ENCODE measurements at regions not wholly inside any gene's neighbourhood (a gene's known extent, or its start where the extent isn't known, plus 50 kb on each side); places are given as distances from the start of the nearest gene placed in this dataset.

DNA sequence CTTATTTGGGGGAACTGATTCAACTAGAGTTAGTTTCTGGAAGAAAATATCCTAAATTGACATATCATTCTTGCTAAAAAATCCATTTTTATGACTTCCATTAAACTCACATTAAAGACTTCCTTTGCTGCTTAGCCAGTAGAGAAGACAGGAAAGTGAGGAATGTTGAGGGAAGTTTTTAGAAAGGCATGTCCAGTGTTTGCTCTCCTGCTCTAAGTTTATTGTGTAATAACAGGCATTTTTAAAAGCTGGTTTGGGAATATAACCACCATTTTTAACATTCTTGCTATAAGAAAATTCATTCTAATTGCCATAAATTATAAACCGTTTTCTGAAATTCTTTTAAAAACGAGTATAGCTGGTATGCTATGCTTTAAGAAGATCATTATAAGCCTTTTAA, 428.0 kb downstream of the RAP2B start:
- ATAC-seq, result no peak
- no peak overlapping the region for H3K27ac ChIP-seq
- no peaks in the 10 kb centered on the region for H3K36me3 ChIP-seq
- intact Hi-C loops (cut with DNase I), result loop anchor here in 8 of 10 donors (5.0 to 10.0 kb wide), 4 partner anchors 295 to 548 kb away; partner anchors contain the start of gene RAP2B (in 1 of the 8)
- H3K27me3 ChIP-seq, result no peaks in the 10 kb centered on the region
- DNase-seq, result no peak
- peaks cover 0 to under 1% (median 0%) of the 10 kb centered on the region in 12 donors for H3K4me1 ChIP-seq
- TF ChIP-seq POLR2A (IDR thresholded peaks at IDR 0.05), result no peak
- TF ChIP-seq, protein P1, sequence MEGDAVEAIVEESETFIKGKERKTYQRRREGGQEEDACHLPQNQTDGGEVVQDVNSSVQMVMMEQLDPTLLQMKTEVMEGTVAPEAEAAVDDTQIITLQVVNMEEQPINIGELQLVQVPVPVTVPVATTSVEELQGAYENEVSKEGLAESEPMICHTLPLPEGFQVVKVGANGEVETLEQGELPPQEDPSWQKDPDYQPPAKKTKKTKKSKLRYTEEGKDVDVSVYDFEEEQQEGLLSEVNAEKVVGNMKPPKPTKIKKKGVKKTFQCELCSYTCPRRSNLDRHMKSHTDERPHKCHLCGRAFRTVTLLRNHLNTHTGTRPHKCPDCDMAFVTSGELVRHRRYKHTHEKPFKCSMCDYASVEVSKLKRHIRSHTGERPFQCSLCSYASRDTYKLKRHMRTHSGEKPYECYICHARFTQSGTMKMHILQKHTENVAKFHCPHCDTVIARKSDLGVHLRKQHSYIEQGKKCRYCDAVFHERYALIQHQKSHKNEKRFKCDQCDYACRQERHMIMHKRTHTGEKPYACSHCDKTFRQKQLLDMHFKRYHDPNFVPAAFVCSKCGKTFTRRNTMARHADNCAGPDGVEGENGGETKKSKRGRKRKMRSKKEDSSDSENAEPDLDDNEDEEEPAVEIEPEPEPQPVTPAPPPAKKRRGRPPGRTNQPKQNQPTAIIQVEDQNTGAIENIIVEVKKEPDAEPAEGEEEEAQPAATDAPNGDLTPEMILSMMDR (IDR thresholded peaks at IDR 0.05), result no peak
- H3K9me3 ChIP-seq, result no peaks in the 10 kb centered on the region
- no peak overlapping the region for H3K4me3 ChIP-seq
- 87 to 90% (median 89%) methylated on average over 2 of the region's 2 CpGs for WGBS, 4 donors

DNA sequence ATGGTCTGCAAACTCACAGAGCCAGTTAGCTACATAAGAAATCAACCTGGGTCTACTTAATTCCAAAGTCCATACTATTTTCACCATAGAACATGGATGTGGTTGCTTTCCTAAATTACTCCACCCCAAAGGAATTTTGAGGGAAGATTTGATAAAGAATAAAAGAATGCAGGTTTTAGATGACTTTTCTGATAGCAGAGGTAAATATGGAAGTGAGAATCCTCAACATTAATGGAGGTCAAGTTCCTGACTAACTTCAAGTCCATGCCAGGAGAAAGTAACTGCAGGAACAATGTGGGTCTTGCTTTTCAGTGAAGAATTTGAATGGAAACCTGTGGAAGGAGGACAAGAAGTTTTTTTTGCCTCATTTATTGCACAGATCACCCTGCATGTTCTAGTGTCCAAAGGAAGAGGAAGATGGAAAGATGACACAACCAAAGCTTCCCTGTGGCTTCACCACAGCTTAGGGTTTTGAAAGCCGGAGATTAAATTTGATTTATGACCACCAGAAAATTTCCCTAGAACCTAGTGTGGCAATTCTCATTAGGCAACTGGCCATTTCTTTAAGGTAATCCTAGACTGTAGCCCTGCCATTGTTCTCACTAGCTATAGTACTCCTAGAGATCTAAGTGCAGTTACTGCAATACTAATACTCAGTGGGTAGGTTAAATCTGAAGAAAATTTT, 429.7 kb downstream of the RAP2B start:
- Histone ChIP-seq H3K27me3 (no peaks in the 10 kb centered on the region), H3K4me3 (no peak overlapping the region), H3K9me3 (no peaks in the 10 kb centered on the region), H3K36me3 (no peaks in the 10 kb centered on the region), H3K4me1 (peaks cover 0 to 3% (median 0%) of the 10 kb centered on the region in 12 donors), H3K27ac (no peak overlapping the region)
- no peak for TF ChIP-seq POLR2A (IDR thresholded peaks at IDR 0.05)
- TF ChIP-seq, protein P1 (IDR thresholded peaks at IDR 0.05), result no peak
- DNase-seq, result no peak
- ATAC-seq, result no peak
- intact Hi-C loops (cut with DNase I), result loop anchor here in 8 of 10 donors (5.0 to 10.0 kb wide), 4 partner anchors 297 to 549 kb away; partner anchors contain the start of gene RAP2B (in 1 of the 8)
- WGBS, 4 donors, result 90 to 96% (median 91%) methylated on average over 1 of the region's 1 CpG

DNA sequence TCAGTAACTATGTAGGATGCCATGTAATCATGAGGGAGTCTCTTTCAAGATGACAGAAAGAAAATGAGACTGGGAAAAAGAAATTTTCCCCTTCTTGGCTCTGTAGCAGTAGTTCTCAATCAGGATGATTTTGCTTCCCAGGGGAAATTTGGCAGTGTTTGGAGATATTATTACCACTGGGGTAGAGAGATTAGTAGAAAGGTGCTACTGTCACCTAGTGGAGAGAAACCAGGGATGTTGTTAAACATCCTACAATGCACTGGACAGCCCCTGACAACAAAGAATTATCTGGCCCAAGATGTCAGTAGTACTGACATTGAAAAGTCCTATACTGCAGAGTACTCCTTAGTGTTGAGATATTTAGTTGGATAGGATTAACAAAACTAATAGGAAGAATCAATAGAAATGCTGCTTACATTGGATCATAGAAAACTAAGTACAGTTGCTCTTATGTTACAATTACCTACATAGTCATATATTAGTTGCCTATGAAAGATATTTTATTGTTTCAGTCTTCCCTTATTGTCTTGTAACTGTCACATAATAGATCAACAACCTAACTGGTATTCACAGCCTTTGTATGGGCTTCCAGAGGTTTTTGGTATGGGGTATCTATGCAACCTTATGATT, 433.3 kb downstream of the RAP2B start:
- intact Hi-C loops (cut with DNase I), result loop anchor here in 8 of 10 donors (5.0 to 10.0 kb wide), 6 partner anchors 300 to 568 kb away; partner anchors contain the start of gene RAP2B (in 1 of the 8)
- no peaks in the 10 kb centered on the region for H3K36me3 ChIP-seq
- H3K9me3 ChIP-seq, result no peaks in the 10 kb centered on the region
- TF ChIP-seq POLR2A (IDR thresholded peaks at IDR 0.05), result no peak
- TF ChIP-seq, protein P1 (IDR thresholded peaks at IDR 0.05), result peak; percentile 34 to 67 (median 56)
- peak in 3 of 4 donors; percentile 53 to 77 (median 65) for ATAC-seq
- H3K4me1 ChIP-seq, result peaks cover 0 to 11% (median 0%) of the 10 kb centered on the region in 12 donors
- H3K4me3 ChIP-seq, result no peak overlapping the region
- DNase-seq, result no peak
- H3K27ac ChIP-seq, result no peak overlapping the region
- no peaks in the 10 kb centered on the region for H3K27me3 ChIP-seq

DNA sequence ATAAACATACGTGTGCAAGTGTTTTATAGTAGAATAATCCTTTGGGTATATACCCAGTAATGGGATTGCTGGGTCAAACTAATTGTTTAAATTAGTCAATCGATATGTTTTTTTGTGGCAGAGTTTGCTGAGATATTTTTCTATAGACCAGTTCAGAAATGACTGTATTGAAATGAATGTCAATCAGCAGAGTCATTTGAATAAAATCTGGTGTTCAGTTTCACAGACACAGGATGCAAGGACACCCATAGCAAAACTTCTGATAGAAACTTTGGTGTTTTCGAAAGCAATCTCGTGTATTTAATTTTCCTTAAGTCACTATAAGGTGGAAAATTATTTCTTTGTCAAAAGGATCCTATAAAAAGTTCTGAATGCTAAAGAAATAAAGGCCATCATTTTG, 434.4 kb downstream of the RAP2B start:
- Histone ChIP-seq H3K4me1 (peaks cover 0 to 22% (median under 1%) of the 10 kb centered on the region in 12 donors), H3K36me3 (no peaks in the 10 kb centered on the region), H3K9me3 (no peaks in the 10 kb centered on the region), H3K4me3 (no peak overlapping the region), H3K27me3 (no peaks in the 10 kb centered on the region), H3K27ac (no peak overlapping the region)
- no peak for TF ChIP-seq POLR2A (IDR thresholded peaks at IDR 0.05)
- TF ChIP-seq, protein P1 (IDR thresholded peaks at IDR 0.05), result no peak
- 93 to 96% (median 95%) methylated on average over 4 of the region's 4 CpGs for WGBS, 4 donors
- no peak for DNase-seq
- intact Hi-C loops (cut with DNase I), result loop anchor here in 8 of 10 donors (5.0 to 10.0 kb wide), 6 partner anchors 302 to 569 kb away; partner anchors contain the start of gene RAP2B (in 1 of the 8)
- no peak for ATAC-seq

Data from heart left ventricle (tissue), 16 donors.